HL-60 (cell line): ENCODE measurements at regions not wholly inside any gene's neighbourhood (a gene's known extent, or its start where the extent isn't known, plus 50 kb on each side); places are given as distances from the start of the nearest gene placed in this dataset.

ENCODE experiments used
- GABPA ChIP-seq: IDR thresholded peaks from 2 replicates; pipeline ENCODE4 v1.6.1; 2012; ENCODE audit warnings: low read depth
- POLR2AphosphoS5 ChIP-seq: IDR thresholded peaks from 2 replicates; pipeline ENCODE4 v1.6.1; 2012; ENCODE audit warnings: low read depth
- SPI1 ChIP-seq: IDR thresholded peaks from 2 replicates; pipeline ENCODE4 v1.6.1; 2012; ENCODE audit warnings: low read depth, mild to moderate bottlenecking, borderline replicate concordance
- TF ChIP-seq, protein P1 (sequence below): IDR thresholded peaks from one replicate; pipeline ENCODE4 v1.5.1; 2011; ENCODE audit warnings: low read length, control low read depth, inconsistent platforms; ENCODE audit not compliant: insufficient read depth

DNA sequence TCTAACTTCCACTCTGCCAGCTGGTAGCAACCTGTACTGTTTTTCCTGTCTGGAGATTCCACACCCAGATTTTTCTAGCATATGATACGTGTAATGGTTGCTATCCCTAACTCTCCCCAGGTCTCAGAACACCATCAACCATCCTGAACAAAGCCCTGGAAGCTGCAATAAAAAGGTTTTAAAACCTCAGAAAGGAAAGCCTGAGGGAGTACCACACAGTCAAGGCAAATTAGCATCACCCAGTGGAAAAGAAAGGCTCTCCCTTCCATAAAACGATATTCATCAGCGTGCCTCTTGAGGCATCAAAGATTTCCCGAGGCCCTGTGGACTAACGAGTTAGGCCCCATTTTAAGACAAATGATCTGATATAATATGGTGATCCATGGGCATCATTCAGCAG is 421.0 kb downstream of the ADGRL2 start:
- TF ChIP-seq, protein P1, sequence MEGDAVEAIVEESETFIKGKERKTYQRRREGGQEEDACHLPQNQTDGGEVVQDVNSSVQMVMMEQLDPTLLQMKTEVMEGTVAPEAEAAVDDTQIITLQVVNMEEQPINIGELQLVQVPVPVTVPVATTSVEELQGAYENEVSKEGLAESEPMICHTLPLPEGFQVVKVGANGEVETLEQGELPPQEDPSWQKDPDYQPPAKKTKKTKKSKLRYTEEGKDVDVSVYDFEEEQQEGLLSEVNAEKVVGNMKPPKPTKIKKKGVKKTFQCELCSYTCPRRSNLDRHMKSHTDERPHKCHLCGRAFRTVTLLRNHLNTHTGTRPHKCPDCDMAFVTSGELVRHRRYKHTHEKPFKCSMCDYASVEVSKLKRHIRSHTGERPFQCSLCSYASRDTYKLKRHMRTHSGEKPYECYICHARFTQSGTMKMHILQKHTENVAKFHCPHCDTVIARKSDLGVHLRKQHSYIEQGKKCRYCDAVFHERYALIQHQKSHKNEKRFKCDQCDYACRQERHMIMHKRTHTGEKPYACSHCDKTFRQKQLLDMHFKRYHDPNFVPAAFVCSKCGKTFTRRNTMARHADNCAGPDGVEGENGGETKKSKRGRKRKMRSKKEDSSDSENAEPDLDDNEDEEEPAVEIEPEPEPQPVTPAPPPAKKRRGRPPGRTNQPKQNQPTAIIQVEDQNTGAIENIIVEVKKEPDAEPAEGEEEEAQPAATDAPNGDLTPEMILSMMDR: no peak
- TF ChIP-seq SPI1: no peak
- no peak for TF ChIP-seq POLR2AphosphoS5
- TF ChIP-seq GABPA: no peak
